ENCODE measurements at regions not wholly inside any gene's neighbourhood (a gene's known extent, or its start where the extent isn't known, plus 50 kb on each side); places are given as distances from the start of the nearest gene placed in this dataset.
A peak's percentile ranks its signal among the peaks of the same experiment; 100 is the strongest.

DNA sequence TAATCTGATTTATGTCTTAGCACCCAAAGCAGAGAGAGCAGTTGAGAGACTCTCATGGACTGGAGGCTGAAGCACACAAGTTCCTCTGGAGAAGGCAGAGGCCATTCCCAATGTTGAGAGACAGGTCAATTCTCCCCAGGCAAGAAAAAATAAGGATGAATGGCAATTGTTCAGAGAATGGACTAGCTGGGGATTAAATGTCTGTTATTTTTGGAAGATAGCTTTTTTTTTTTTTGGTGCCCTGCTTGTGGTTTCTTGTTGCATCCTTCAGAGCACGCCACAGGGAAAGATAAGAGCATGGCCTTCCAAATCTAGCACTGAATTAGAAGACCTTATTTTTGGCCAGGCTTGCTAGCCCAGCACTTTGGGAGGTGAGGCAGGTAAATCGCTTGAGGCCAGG, 65.6 kb upstream of the ERRFI1 start:
- DNase-seq (ENCODE audit: low read depth), result peak; percentile 85

DNA sequence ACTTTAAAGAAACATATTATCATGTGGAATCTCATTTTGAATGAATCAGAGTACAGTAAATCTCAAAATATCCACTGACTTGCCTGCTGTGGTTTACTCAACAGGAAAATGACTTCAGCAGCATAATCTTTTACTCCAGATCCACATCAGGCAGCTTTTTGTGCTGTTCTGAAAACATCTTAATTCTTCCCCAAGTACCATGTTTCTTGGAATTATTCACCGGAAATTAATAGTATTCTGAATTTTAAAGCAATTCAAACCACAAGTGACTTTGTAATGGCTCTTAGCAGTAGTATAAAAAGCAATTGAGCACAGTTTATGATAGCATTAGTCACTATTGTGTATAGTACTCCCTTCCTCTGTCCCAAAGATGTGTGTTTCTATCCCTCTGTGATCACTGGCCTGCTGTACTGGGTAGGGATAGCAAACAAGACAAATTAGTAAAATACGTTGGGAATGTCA, 64.2 kb upstream of the ERRFI1 start:
- peak; percentile 86 for DNase-seq (ENCODE audit: low read depth)

DNA sequence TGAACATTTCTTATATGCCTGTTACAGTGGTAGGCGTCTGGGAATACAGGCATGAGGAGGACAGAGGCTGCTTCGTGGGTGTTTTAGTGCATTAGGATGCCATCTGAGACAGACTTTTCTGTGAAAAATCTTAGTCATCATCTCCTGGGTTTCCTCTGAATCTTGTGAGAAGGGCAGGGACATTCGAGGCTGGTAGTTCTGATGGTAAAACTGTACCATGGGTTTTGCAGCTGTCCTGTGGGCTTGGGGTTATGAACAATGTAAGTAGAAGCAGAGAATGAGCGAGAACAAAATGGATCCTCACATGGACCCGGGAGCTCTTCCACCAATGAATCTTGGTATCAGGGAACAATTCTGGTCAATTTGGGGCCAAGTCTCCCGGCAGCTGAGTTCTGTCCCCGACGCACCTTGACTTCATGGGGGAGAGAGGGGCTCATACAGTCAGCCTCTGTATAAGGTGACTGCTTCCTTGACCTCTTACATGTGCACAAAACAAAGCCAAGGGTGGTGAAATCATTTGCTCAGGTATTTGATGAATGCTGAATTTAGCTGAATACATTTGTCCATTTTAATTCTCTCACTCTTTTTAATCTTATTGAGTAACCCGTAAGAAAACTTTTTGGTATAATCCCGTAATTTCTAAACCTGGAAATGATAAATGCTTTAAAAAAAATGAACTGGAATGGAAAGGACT, 63.6 kb upstream of the ERRFI1 start:
- DNase-seq (ENCODE audit: low read depth), result peak; percentile 92

DNA sequence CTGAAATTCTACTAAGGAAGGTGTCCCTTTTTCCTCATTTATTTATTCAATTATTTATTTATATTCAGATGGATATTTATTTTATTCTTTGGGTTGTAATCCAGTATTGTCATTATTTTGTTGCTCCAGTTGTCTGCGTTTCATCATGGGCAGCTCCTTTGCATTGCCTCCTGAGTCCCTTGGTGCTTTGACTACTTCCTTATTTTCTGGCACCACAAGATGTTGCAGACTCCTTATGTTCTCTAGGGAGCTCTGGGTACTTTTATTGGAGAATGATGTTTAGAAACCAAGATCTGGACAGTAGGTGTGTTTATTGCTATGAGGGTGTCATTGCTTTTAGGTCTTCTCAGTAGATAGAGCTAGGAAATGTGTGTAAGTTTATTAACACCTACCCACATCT, 59.9 kb upstream of the ERRFI1 start:
- no peak for DNase-seq (ENCODE audit: low read depth)

DNA sequence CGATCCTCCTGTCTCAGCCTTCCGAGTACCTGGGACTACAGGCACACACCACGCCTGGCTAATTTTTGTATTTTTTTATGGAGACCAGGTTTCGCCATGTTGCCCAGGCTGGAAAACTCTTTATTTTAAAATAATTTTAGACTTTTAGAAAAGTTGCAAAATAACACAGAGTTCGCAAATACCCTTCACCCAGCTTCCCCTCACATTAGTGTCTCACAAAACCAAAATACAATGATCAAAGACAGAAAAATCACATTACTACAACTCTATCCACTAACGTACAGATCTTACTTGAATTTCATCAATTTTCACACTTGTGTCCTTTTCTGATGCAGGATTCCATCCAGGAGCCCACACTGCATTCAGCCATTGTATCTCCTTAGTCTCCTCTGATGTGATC, 58.8 kb upstream of the ERRFI1 start:
- DNase-seq (ENCODE audit: low read depth), result no peak

DNA sequence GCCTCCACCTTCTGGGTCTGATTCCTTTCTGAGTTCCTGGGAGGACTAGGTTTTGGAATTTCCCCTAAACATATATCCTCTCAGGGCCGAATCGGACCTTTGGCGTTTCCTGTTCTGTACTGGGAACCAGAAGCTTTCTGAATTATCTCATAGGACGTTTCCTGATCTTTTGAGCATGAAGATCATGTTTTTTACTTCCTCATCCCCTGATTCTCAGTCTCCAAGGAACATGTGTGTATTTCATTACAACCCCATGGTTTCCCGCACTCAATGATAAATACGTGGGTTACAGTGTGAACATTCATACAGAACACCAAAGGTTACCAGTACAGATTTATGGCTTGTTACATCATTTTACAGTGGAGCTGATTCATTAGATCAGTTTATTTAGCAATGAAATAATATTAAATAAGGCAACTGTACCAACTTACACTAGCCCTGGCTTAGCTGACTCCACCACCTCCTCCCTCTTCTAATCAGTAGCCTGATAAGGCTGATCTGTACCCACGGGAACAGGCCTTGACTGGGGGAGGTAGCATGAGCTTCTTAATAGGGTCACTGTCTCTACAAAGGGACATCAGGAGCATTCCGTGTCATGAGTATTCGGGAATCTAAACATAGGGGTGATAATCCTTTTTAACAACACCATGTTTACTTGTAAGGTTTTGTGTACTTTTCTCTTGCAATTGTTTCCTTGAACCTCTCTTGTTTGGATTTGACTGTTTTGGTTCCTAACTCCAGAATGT, 57.8 kb upstream of the ERRFI1 start:
- DNase-seq (ENCODE audit: low read depth), result peak; percentile 43

DNA sequence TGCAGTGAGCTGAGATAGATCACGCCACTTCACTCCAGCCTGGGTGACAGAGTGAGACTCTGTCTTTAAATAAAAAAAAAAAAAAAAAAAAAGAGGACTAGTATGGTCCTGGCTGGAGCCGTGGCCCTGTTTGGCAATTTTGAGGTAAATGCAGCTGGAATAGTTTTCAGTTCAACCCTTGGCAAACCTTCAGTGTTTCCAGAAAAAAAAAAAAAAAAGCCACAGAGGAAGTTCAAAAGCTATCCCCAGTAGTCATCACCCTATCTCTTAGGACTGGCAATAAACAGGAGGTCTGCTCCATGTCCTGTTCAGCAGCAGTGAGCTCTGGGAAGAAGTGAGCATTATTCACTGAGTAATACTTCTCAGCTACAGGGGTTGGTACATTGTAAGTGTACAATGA, 56.8 kb upstream of the ERRFI1 start:
- DNase-seq (ENCODE audit: low read depth), result peak; percentile 74

DNA sequence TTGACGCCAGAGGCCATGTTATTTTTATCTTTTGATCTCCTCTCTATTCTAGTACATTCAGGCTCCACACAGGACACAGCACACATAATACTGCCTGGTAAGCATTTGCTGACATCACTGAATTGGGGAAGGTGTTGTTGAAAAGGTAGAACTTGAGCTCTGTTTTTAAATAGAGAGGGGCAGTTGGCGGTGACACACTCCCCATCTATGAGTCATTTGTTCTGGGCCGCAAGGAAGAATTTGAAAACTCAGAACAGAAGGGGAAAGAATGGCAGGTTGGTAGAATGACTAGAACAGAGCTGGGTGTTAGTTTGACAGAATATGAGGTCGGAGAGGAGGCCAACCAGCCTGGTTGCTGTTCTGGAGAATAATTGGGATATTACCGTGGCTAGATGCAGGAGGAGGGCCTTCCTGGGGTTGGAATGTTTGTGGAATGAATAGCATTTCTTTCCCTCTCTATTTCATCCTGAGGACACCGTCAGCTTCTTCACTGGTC, 52.1 kb upstream of the ERRFI1 start:
- peak; percentile 88 for DNase-seq (ENCODE audit: low read depth)

DNA sequence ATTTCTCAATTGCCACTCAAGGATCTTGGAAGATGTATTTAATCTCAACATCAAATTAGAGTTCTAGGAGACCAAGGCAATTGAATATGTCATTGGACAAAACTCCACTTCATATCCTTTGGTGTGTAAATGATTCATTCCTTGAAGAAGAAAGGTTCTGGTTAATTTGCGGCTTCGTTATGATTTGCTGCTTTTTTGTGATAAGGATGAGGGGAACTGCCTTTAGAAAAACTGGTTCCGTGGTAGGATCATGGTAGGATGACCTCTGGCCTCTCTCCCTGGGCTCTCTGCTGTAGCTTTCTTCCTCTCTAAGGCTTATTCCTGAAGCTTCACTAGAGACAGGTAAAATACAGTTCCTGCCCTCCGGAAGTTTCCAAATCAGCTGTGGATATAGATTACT, 51.5 kb upstream of the ERRFI1 start:
- no peak for DNase-seq (ENCODE audit: low read depth)

DNA sequence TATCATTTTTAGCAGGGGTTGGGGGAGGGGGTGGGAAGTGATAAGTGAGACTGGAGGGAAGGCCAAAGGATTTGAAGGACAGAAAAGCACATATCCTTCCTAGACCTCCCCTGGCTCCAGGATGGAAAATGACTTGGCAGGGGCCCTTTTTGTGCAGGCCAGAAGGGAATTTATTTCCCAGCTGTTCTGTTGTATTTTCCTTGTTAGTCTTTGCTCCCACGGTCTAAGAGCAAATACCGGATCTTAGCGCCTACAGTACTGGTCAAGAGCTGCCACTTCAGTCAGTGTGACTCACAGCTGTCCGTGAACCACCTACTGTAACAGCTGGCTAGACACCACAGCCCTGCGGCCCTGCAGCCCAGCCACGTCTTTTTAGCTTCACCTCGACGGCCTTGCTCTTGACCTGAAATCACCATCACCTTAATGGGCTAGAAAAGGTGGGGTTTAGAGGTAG, 51.0 kb upstream of the ERRFI1 start:
- DNase-seq (ENCODE audit: low read depth), result peak; percentile 97

DNA sequence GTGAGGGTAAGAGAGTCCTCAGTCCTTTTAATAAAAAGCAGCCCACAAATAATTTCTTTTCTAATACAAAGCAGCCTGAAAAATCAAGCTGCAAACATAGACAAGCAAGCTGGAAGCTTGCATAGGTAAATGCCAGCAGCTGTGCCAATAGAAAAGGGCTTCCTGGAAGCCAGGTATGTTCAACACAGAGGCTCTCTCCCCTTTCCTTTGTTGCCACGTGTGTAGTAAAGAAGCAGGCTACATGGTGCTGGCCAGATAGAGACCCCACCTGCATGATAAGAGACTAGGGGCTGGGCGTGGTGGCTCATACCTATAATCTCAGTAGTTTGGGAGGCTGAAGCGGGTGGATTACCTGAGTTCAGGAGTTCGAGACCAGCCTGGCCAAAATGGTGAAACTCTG, 50.1 kb upstream of the ERRFI1 start:
- DNase-seq (ENCODE audit: low read depth), result no peak
